Activated T-cell treated with anti-CD3 and anti-CD28 coated beads, Interleukin-2, amount 50 U/mL, for 24 hours (primary cell): ENCODE measurements at regions not wholly inside any gene's neighbourhood (a gene's known extent, or its start where the extent isn't known, plus 50 kb on each side); places are given as distances from the start of the nearest gene placed in this dataset.

Experiments
- DNase-seq: peaks from one replicate; pipeline ENCODE4 v3.0.0-alpha.2; 2020
- H3K27ac Mint-ChIP-seq: 2 replicates; pipeline ENCODE4 v1.8.0; 2020; ENCODE audit warnings: mild to moderate bottlenecking, mixed read lengths
- H3K27me3 Mint-ChIP-seq: 2 replicates; pipeline ENCODE4 v1.8.0; 2020; ENCODE audit warnings: mixed read lengths
- H3K36me3 Mint-ChIP-seq: 2 replicates; pipeline ENCODE4 v1.8.0; 2020; ENCODE audit warnings: low read depth, mixed read lengths
- H3K4me1 Mint-ChIP-seq: 2 replicates; pipeline ENCODE4 v1.8.0; 2020; ENCODE audit warnings: low read depth, mixed read lengths
- H3K4me3 Mint-ChIP-seq: 2 replicates; pipeline ENCODE4 v1.8.0; 2020; ENCODE audit warnings: mild to moderate bottlenecking, moderate library complexity, mixed read lengths
- H3K9me3 Mint-ChIP-seq: 2 replicates; pipeline ENCODE4 v1.8.0; 2020; ENCODE audit warnings: mixed read lengths

GRCh38 chr3:99549957-99550603 is 88.3 kb upstream of the COL8A1 start:
- H3K4me1 Mint-ChIP-seq, result peaks cover 3% of the 10 kb centered on the region
- H3K9me3 Mint-ChIP-seq, result no peaks in the 10 kb centered on the region
- no peak overlapping the region for H3K27ac Mint-ChIP-seq
- H3K27me3 Mint-ChIP-seq, result no peaks in the 10 kb centered on the region
- H3K36me3 Mint-ChIP-seq, result no peaks in the 10 kb centered on the region
- H3K4me3 Mint-ChIP-seq, result no peak overlapping the region
- DNase-seq, result no peak

GRCh38 chr3:99549220-99549619 is 89.2 kb upstream of the COL8A1 start:
- H3K27ac Mint-ChIP-seq, result no peak overlapping the region
- DNase-seq, result no peak
- no peaks in the 10 kb centered on the region for H3K36me3 Mint-ChIP-seq
- no peaks in the 10 kb centered on the region for H3K9me3 Mint-ChIP-seq
- H3K4me3 Mint-ChIP-seq, result no peak overlapping the region
- H3K4me1 Mint-ChIP-seq, result peaks cover 3% of the 10 kb centered on the region
- no peaks in the 10 kb centered on the region for H3K27me3 Mint-ChIP-seq

GRCh38 chr3:99548674-99549073 is 89.7 kb upstream of the COL8A1 start:
- H3K27me3 Mint-ChIP-seq, result no peaks in the 10 kb centered on the region
- no peak for DNase-seq
- H3K4me3 Mint-ChIP-seq, result no peak overlapping the region
- no peaks in the 10 kb centered on the region for H3K36me3 Mint-ChIP-seq
- no peaks in the 10 kb centered on the region for H3K9me3 Mint-ChIP-seq
- peaks cover 3% of the 10 kb centered on the region for H3K4me1 Mint-ChIP-seq
- H3K27ac Mint-ChIP-seq, result no peak overlapping the region

GRCh38 chr3:99545941-99546580 is 92.3 kb upstream of the COL8A1 start:
- no peak overlapping the region for H3K4me3 Mint-ChIP-seq
- H3K27me3 Mint-ChIP-seq, result no peaks in the 10 kb centered on the region
- DNase-seq, result no peak
- H3K36me3 Mint-ChIP-seq, result no peaks in the 10 kb centered on the region
- no peak overlapping the region for H3K27ac Mint-ChIP-seq
- no peaks in the 10 kb centered on the region for H3K9me3 Mint-ChIP-seq
- H3K4me1 Mint-ChIP-seq, result peaks cover 8% of the 10 kb centered on the region

- DNase-seq, result no peak
- no peak overlapping the region for H3K4me3 Mint-ChIP-seq
- H3K9me3 Mint-ChIP-seq, result no peaks in the 10 kb centered on the region
- peaks cover 8% of the 10 kb centered on the region for H3K4me1 Mint-ChIP-seq
- no peaks in the 10 kb centered on the region for H3K36me3 Mint-ChIP-seq
- no peaks in the 10 kb centered on the region for H3K27me3 Mint-ChIP-seq
- no peak overlapping the region for H3K27ac Mint-ChIP-seq
These were observed 93.6 kb upstream of the COL8A1 start for GRCh38 chr3:99544786-99545281.

- no peak overlapping the region for H3K4me3 Mint-ChIP-seq
These were observed 94.6 kb upstream of the COL8A1 start for GRCh38 chr3:99543796-99544195.

GRCh38 chr3:99542767-99543518 is 95.5 kb upstream of the COL8A1 start:
- no peak overlapping the region for H3K4me3 Mint-ChIP-seq
- peaks cover 8% of the 10 kb centered on the region for H3K4me1 Mint-ChIP-seq

More at GRCh38 chr3:99543796-99544195, 94.6 kb upstream of the COL8A1 start:
- H3K27me3 Mint-ChIP-seq, result no peaks in the 10 kb centered on the region
- no peak for DNase-seq
- no peaks in the 10 kb centered on the region for H3K9me3 Mint-ChIP-seq
- no peak overlapping the region for H3K27ac Mint-ChIP-seq
- H3K4me1 Mint-ChIP-seq, result peaks cover 8% of the 10 kb centered on the region
- H3K36me3 Mint-ChIP-seq, result no peaks in the 10 kb centered on the region

GRCh38 chr3:99541181-99541580 is 97.2 kb upstream of the COL8A1 start:
- Mint-ChIP-seq H3K4me3 (no peak overlapping the region), H3K4me1 (peaks cover 8% of the 10 kb centered on the region), H3K36me3 (no peaks in the 10 kb centered on the region), H3K27ac (no peak overlapping the region), H3K9me3 (no peaks in the 10 kb centered on the region), H3K27me3 (no peaks in the 10 kb centered on the region)
- no peak for DNase-seq

More at GRCh38 chr3:99542767-99543518, 95.5 kb upstream of the COL8A1 start:
- H3K9me3 Mint-ChIP-seq, result no peaks in the 10 kb centered on the region
- H3K27me3 Mint-ChIP-seq, result no peaks in the 10 kb centered on the region
- no peak overlapping the region for H3K27ac Mint-ChIP-seq
- H3K36me3 Mint-ChIP-seq, result no peaks in the 10 kb centered on the region
- DNase-seq, result no peak

- no peaks in the 10 kb centered on the region for H3K27me3 Mint-ChIP-seq
- H3K4me1 Mint-ChIP-seq, result no peaks in the 10 kb centered on the region
- no peak for DNase-seq
- H3K9me3 Mint-ChIP-seq, result no peaks in the 10 kb centered on the region
- no peak overlapping the region for H3K4me3 Mint-ChIP-seq
- no peak overlapping the region for H3K27ac Mint-ChIP-seq
- no peaks in the 10 kb centered on the region for H3K36me3 Mint-ChIP-seq
These were observed 101.0 kb upstream of the COL8A1 start for GRCh38 chr3:99537416-99537815.

GRCh38 chr3:99536555-99537314 is 101.7 kb upstream of the COL8A1 start:
- H3K27me3 Mint-ChIP-seq, result no peaks in the 10 kb centered on the region

GRCh38 chr3:99534951-99535704 is 103.3 kb upstream of the COL8A1 start:
- Mint-ChIP-seq H3K27ac (no peak overlapping the region), H3K9me3 (no peaks in the 10 kb centered on the region), H3K4me3 (no peak overlapping the region), H3K4me1 (no peaks in the 10 kb centered on the region), H3K36me3 (no peaks in the 10 kb centered on the region), H3K27me3 (no peaks in the 10 kb centered on the region)
- no peak for DNase-seq

More at GRCh38 chr3:99536555-99537314, 101.7 kb upstream of the COL8A1 start:
- H3K4me3 Mint-ChIP-seq, result no peak overlapping the region
- H3K36me3 Mint-ChIP-seq, result no peaks in the 10 kb centered on the region
- H3K9me3 Mint-ChIP-seq, result no peaks in the 10 kb centered on the region
- H3K27ac Mint-ChIP-seq, result no peak overlapping the region
- H3K4me1 Mint-ChIP-seq, result no peaks in the 10 kb centered on the region
- no peak for DNase-seq

GRCh38 chr3:99532246-99532645 is 106.1 kb upstream of the COL8A1 start:
- no peak for DNase-seq
- H3K4me3 Mint-ChIP-seq, result no peak overlapping the region
- H3K9me3 Mint-ChIP-seq, result no peaks in the 10 kb centered on the region
- H3K4me1 Mint-ChIP-seq, result no peaks in the 10 kb centered on the region
- peaks cover 2% of the 10 kb centered on the region for H3K27me3 Mint-ChIP-seq
- no peaks in the 10 kb centered on the region for H3K36me3 Mint-ChIP-seq
- no peak overlapping the region for H3K27ac Mint-ChIP-seq

- Mint-ChIP-seq H3K4me1 (no peaks in the 10 kb centered on the region), H3K4me3 (no peak overlapping the region), H3K36me3 (no peaks in the 10 kb centered on the region), H3K27ac (no peak overlapping the region), H3K27me3 (peaks cover 2% of the 10 kb centered on the region), H3K9me3 (peaks cover 2% of the 10 kb centered on the region)
- no peak for DNase-seq
These were observed 109.1 kb upstream of the COL8A1 start for GRCh38 chr3:99529265-99529664.

GRCh38 chr3:99526921-99527320 is 111.5 kb upstream of the COL8A1 start:
- Mint-ChIP-seq H3K27ac (no peak overlapping the region), H3K4me3 (no peak overlapping the region), H3K36me3 (no peaks in the 10 kb centered on the region), H3K9me3 (peaks cover 2% of the 10 kb centered on the region), H3K4me1 (no peaks in the 10 kb centered on the region), H3K27me3 (peaks cover 2% of the 10 kb centered on the region)
- no peak for DNase-seq
